GM23338 (cell line): ENCODE measurements at regions not wholly inside any gene's neighbourhood (a gene's known extent, or its start where the extent isn't known, plus 50 kb on each side); places are given as distances from the start of the nearest gene placed in this dataset.

Experiments used
- CREB1 ChIP-seq: fragments of 250-450 bp; sonication (Bioruptor Pico); IDR thresholded peaks from 2 replicates; pipeline ENCODE4 v1.5.0; 2020; ENCODE audit warnings: low read depth, mild to moderate bottlenecking, moderate library complexity
- CTCF ChIP-seq, 2 experiments: fragments of 200-600 bp in 1 of 2; sonication (generic) in 1 of 2; conservative IDR thresholded peaks; 2 replicates each; pipeline versions ENCODE4 v1.5.1 to v1.6.1; 2016 to 2017; ENCODE audit warnings: antibody characterized with exemption in 2 of 2, low read depth in 2 of 2, mild to moderate bottlenecking in 2 of 2, moderate library complexity in 1 of 2
- EZH2 ChIP-seq: fragments of 200-600 bp; sonication (generic); IDR thresholded peaks from one replicate; pipeline ENCODE4 v1.8.0; 2017; ENCODE audit warnings: antibody characterized with exemption, mild to moderate bottlenecking, low read depth; ENCODE audit not compliant: unreplicated experiment
- JUNB ChIP-seq: IDR thresholded peaks from one replicate; pipeline ENCODE4 v1.6.1; 2016; ENCODE audit warnings: antibody characterized with exemption; ENCODE audit not compliant: unreplicated experiment
- REST ChIP-seq: IDR thresholded peaks from one replicate; pipeline ENCODE4 v1.6.1; 2018; ENCODE audit warnings: antibody characterized with exemption; ENCODE audit not compliant: unreplicated experiment

DNA sequence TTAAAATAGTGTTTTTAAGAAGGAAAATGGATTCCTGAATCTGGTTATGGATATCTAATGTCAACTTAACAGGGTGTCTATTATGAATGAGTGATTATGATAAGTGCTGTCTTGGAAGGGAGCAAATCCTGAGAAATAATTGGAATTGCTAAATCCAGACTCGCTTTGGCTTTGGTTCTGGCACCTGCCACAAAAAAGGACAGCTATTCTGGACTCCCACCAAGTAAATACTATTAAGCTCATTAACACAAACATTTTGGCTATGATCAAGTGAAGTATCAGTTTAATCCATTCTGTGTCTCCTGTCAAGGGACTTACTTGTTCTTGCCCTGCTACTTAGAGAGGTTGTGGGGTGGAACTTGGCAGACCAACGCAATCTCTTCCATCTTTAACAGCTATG, 403.7 kb downstream of the CENPC start:
- TF ChIP-seq CTCF (conservative IDR thresholded peaks at IDR 0.05; ENCODE audit: low read depth in 2 of 2) = no peak
- TF ChIP-seq EZH2 = no peak
- TF ChIP-seq REST = no peak
- TF ChIP-seq CREB1 (CRISPR knock-in tag) = no peak
- no peak for TF ChIP-seq JUNB
